ENCODE measurements at regions not wholly inside any gene's neighbourhood (a gene's known extent, or its start where the extent isn't known, plus 50 kb on each side); places are given as distances from the start of the nearest gene placed in this dataset.

DNA sequence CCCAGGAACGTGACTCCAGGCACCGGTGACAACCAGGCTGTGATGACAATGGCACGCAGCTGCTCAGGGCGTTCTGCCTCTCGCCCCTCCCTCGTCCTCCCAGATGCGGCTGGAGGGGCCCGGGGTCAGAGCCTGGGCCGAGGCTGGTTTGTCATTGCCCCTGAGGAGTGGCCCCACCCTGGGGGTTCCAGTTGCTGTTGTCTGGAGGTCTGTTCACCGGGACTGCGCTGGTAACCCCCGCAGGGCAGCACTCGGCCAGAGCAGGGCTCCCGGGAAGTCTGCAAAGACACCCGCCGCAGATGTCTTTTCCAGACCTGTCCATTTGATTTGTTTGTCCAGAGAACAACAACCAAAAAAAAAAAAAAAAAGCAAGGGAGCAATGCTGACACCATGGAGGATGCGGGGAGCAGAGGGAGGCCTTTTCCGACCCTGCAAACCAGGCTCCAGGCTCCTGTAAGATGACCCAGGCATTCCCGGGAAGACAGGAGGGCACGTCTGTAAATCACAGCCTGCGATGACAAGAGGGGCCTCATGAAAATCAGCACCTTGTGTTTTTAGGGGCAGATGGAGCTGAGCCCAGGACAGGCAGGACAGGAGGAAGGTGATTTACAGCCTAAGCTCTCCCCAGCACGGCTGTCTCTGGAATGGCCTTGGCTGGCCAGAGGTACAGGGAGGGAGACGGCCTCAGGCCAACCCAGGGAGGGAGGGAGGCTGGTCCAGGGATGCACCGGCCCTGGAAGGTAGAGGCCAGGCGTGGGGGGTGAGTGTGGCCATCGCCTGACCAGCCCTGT, 189.3 kb downstream of the ERMARD start:
- no peak overlapping the region for H3K4me3 ChIP-seq (ENCODE audit: low read depth, low read length)
- H3K9ac ChIP-seq (ENCODE audit: low read length): no peak overlapping the region
- H3K4me1 ChIP-seq (ENCODE audit: control insufficient read depth, insufficient read depth, low read length): peaks cover 6% of the 10 kb centered on the region; the same call in 1 of the 2 replicates
- no peaks in the 10 kb centered on the region for H3K36me3 ChIP-seq (ENCODE audit: control insufficient read depth, insufficient read depth, low read length)
- no peaks in the 10 kb centered on the region for H3K9me3 ChIP-seq (ENCODE audit: control insufficient read depth, insufficient read depth, low read depth, low read length)
- H3K27me3 ChIP-seq (ENCODE audit: control insufficient read depth, insufficient read depth, low read length): peaks cover 74% of the 10 kb centered on the region
- no peak overlapping the region for H3K27ac ChIP-seq (ENCODE audit: low read depth, low read length)

DNA sequence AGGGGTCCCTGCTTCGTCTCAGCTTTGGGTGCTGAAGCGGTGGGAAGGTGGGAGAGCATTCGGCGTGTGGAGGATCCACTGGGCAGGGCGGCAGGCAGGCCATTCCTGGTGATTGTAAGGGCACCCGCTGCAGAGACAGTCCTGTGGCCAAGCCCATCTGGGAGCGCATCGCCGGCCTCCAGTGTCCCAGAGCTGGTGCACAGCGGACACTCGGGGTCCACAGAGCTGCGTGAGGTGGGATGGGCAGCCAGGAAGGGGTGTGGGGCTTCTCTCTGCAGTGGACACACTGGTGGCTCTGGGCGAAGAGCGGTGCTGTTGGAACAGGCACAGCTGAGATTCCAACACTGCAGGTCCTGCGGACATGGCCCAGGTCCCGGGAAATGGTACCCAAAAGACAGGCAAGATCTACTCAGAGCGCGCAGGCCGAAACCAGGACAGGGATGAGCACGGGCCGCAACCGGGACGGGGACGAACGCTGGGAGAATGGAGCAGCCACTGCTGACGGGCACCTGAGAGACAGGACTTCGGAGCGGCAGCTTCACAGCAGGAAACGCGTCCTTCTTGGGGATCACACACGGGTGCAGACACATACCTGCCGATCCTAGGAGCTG, 188.2 kb downstream of the ERMARD start:
- H3K9ac ChIP-seq (ENCODE audit: low read length): no peak overlapping the region
- no peaks in the 10 kb centered on the region for H3K36me3 ChIP-seq (ENCODE audit: control insufficient read depth, insufficient read depth, low read length)
- H3K27ac ChIP-seq (ENCODE audit: low read depth, low read length): no peak overlapping the region
- H3K9me3 ChIP-seq (ENCODE audit: control insufficient read depth, insufficient read depth, low read depth, low read length): no peaks in the 10 kb centered on the region
- peaks cover 84% of the 10 kb centered on the region for H3K27me3 ChIP-seq (ENCODE audit: control insufficient read depth, insufficient read depth, low read length)
- H3K4me1 ChIP-seq (ENCODE audit: control insufficient read depth, insufficient read depth, low read length): peaks cover 8% of the 10 kb centered on the region; the same call in 1 of the 2 replicates
- no peak overlapping the region for H3K4me3 ChIP-seq (ENCODE audit: low read depth, low read length)

DNA sequence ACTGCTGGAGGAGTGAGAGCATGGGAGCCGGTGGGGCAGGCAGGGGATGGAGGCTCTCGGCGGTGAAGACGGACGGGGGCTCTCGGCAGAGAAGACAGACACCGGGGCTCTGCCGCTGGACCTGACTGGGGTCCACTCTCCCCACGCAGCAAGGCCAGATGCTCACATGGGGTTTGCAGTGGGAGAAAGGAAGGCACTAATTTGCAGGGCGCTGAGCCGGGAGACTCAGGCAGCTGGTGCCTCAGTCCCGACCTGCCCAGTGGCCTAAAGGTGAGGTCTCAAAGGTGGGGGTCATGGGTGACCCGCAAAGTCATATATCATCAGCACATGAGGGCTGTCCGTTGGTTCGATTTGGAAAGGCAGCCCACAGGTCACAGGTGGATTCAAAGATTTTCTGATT, 187.3 kb downstream of the ERMARD start:
- peaks cover 92% of the 10 kb centered on the region for H3K27me3 ChIP-seq (ENCODE audit: control insufficient read depth, insufficient read depth, low read length)
- no peaks in the 10 kb centered on the region for H3K9me3 ChIP-seq (ENCODE audit: control insufficient read depth, insufficient read depth, low read depth, low read length)

DNA sequence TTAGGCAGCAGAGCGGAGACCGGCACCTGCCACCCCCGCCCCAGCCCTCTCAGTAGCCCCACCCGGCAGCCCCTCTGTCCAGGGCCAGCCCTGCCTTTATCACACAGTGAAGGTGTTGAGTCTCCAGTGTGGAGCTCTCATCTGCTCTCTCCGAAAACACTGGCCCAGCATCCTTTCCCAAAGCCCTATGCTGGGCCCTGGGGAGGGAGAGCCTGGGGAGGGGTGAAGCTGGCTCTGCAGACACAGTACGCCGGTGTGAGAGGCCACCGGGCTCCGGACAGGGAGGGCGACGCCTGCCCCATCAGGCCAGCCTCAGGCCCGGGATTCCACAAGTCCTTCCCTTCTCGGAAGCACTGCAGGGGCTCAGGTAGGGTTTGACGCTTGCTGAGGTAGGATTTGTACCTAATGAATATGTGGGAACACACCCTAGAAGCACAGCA, 186.9 kb downstream of the ERMARD start:
- Histone ChIP-seq H3K4me3 (ENCODE audit: low read depth, low read length) (no peak overlapping the region), H3K9ac (ENCODE audit: low read length) (no peak overlapping the region), H3K4me1 (ENCODE audit: control insufficient read depth, insufficient read depth, low read length) (peaks cover 8% of the 10 kb centered on the region; the same call in 1 of the 2 replicates), H3K36me3 (ENCODE audit: control insufficient read depth, insufficient read depth, low read length) (no peaks in the 10 kb centered on the region), H3K9me3 (ENCODE audit: control insufficient read depth, insufficient read depth, low read depth, low read length) (no peaks in the 10 kb centered on the region), H3K27me3 (ENCODE audit: control insufficient read depth, insufficient read depth, low read length) (peaks cover 91% of the 10 kb centered on the region), H3K27ac (ENCODE audit: low read depth, low read length) (no peak overlapping the region)

More for the DNA sequence above, 187.3 kb downstream of the ERMARD start:
- Histone ChIP-seq H3K4me1 (ENCODE audit: control insufficient read depth, insufficient read depth, low read length) (peaks cover 8% of the 10 kb centered on the region; the same call in 1 of the 2 replicates), H3K9ac (ENCODE audit: low read length) (no peak overlapping the region), H3K27ac (ENCODE audit: low read depth, low read length) (no peak overlapping the region), H3K36me3 (ENCODE audit: control insufficient read depth, insufficient read depth, low read length) (no peaks in the 10 kb centered on the region), H3K4me3 (ENCODE audit: low read depth, low read length) (no peak overlapping the region)

DNA sequence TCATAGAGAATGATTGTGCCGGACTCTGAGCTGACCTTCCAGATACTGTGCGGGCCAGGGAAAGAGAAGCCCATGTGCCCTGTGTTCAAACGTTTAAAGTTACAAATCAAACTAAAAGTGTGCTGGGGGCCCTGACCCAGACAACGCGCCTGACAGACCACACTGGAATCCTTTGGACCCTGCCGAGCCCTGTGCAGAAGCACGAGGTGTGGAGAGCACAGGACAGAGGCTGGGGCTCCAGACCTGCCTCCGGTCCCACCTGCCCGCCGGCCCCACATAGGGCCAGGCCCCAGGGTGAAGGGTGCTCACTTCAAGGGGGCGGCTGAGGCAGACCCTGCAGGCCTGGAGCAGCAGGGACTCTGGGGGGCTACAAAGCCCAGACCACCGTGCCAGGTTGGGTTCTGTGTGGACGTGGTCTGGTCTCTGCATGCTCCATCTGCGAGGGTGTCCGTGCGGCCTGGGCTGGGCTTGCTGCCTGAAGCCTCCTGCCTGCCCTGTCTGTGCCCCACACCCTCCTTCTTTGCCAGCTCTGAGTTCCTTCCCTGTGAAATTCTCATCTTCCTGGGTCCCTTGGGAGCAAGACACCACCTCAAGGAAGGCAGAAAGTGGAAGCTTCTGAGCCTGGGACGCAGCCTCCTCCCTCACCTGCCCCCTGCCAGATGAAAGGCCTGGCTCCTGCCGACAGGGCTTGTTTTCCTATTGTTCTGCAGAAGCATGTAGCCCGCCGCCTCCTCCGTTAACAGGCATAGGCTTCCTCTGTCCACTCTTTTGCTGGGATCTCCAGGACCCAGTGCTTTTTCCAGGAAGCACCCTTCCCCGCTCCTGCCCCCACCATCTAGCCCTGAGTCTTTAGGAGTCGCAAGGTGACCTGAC, 186.2 kb downstream of the ERMARD start:
- H3K9ac ChIP-seq (ENCODE audit: low read length): no peak overlapping the region
- no peaks in the 10 kb centered on the region for H3K36me3 ChIP-seq (ENCODE audit: control insufficient read depth, insufficient read depth, low read length)
- H3K9me3 ChIP-seq (ENCODE audit: control insufficient read depth, insufficient read depth, low read depth, low read length): no peaks in the 10 kb centered on the region
- peaks cover 90% of the 10 kb centered on the region for H3K27me3 ChIP-seq (ENCODE audit: control insufficient read depth, insufficient read depth, low read length)
- H3K4me3 ChIP-seq (ENCODE audit: low read depth, low read length): no peak overlapping the region
- H3K4me1 ChIP-seq (ENCODE audit: control insufficient read depth, insufficient read depth, low read length): peaks cover 11% of the 10 kb centered on the region; the same call in 1 of the 2 replicates
- H3K27ac ChIP-seq (ENCODE audit: low read depth, low read length): no peak overlapping the region

DNA sequence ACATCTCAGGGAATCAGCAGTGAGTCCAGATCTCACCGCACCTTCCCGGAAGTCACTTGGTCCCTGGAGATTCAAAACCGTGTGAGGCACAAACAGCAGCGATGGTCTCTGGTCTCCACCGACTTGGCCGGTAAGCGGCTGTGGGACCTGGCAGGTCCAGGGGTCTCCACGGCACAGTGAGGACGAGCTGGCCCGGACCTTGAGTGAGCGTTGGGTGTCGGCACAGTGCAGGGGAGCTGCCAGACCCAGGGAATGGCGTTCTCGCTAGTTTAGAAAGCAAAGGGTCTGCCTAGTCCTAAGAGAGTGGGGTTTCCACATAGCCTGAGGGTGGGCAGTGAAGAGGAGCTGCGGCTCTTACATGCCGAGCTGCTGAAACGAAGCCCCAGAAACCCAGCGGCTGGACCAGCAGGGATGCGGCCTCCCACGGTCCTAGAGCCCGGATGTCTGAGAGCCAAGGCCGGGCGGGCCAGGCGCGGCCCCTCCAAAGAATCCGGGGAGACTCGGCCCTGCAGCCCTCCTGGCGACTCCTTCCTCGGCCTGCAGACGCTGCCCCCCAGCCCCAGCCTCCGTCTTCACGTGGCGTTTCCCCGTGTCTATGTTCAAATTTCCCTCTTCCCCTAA, 185.0 kb downstream of the ERMARD start:
- Histone ChIP-seq H3K4me1 (ENCODE audit: control insufficient read depth, insufficient read depth, low read length) (peaks cover 11% of the 10 kb centered on the region; the same call in 1 of the 2 replicates), H3K27me3 (ENCODE audit: control insufficient read depth, insufficient read depth, low read length) (peaks cover 81% of the 10 kb centered on the region), H3K9ac (ENCODE audit: low read length) (no peak overlapping the region), H3K9me3 (ENCODE audit: control insufficient read depth, insufficient read depth, low read depth, low read length) (no peaks in the 10 kb centered on the region), H3K4me3 (ENCODE audit: low read depth, low read length) (no peak overlapping the region), H3K27ac (ENCODE audit: low read depth, low read length) (no peak overlapping the region), H3K36me3 (ENCODE audit: control insufficient read depth, insufficient read depth, low read length) (no peaks in the 10 kb centered on the region)

DNA sequence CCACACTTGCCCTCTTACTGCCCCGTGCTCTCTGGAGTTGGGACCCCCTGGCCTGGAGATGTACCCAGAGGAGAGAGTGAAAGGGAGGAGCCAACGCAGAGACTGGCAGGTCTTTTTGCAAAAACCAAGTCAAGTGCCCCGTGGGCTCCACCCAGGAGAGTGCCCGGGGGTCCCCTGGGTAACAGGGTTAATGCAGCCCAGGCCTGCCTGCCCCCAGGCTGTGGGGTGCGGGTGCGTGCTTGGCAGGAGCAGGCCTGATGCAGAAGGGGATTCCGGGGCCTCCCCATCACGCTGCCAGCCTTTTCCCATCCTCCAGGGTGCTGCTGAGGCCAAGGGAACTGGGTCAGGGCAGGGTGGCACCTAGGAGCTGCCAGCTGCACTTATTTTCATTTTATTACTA, 184.4 kb downstream of the ERMARD start:
- H3K9me3 ChIP-seq (ENCODE audit: control insufficient read depth, insufficient read depth, low read depth, low read length): no peaks in the 10 kb centered on the region
- H3K36me3 ChIP-seq (ENCODE audit: control insufficient read depth, insufficient read depth, low read length): no peaks in the 10 kb centered on the region
- peaks cover 75% of the 10 kb centered on the region for H3K27me3 ChIP-seq (ENCODE audit: control insufficient read depth, insufficient read depth, low read length)
- no peak overlapping the region for H3K9ac ChIP-seq (ENCODE audit: low read length)
- peaks cover 11% of the 10 kb centered on the region; the same call in 1 of the 2 replicates for H3K4me1 ChIP-seq (ENCODE audit: control insufficient read depth, insufficient read depth, low read length)
- no peak overlapping the region for H3K27ac ChIP-seq (ENCODE audit: low read depth, low read length)
- H3K4me3 ChIP-seq (ENCODE audit: low read depth, low read length): no peak overlapping the region

DNA sequence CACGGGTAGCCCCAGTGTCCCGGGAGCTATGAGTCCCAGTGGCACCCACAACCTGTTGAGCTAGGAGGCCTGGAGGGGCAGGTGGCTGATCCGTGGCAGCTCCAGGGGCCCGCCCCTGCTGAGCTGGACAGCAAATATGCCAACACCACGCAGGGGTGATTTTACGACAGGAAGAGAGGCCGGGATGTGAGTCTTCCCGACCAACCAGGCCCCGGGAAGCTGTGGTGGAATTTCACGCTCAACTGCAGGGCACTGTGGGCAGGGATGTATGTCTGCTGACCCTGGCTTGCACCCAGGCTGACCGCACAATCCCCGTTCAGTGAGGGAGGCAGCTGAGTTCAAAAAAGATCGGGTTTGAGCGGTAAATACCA, 183.9 kb downstream of the ERMARD start:
- peaks cover 70% of the 10 kb centered on the region for H3K27me3 ChIP-seq (ENCODE audit: control insufficient read depth, insufficient read depth, low read length)
- H3K36me3 ChIP-seq (ENCODE audit: control insufficient read depth, insufficient read depth, low read length): no peaks in the 10 kb centered on the region
- H3K9ac ChIP-seq (ENCODE audit: low read length): no peak overlapping the region
- peaks cover 11% of the 10 kb centered on the region; the same call in 1 of the 2 replicates for H3K4me1 ChIP-seq (ENCODE audit: control insufficient read depth, insufficient read depth, low read length)
- no peak overlapping the region for H3K27ac ChIP-seq (ENCODE audit: low read depth, low read length)
- H3K4me3 ChIP-seq (ENCODE audit: low read depth, low read length): no peak overlapping the region
- no peaks in the 10 kb centered on the region for H3K9me3 ChIP-seq (ENCODE audit: control insufficient read depth, insufficient read depth, low read depth, low read length)

DNA sequence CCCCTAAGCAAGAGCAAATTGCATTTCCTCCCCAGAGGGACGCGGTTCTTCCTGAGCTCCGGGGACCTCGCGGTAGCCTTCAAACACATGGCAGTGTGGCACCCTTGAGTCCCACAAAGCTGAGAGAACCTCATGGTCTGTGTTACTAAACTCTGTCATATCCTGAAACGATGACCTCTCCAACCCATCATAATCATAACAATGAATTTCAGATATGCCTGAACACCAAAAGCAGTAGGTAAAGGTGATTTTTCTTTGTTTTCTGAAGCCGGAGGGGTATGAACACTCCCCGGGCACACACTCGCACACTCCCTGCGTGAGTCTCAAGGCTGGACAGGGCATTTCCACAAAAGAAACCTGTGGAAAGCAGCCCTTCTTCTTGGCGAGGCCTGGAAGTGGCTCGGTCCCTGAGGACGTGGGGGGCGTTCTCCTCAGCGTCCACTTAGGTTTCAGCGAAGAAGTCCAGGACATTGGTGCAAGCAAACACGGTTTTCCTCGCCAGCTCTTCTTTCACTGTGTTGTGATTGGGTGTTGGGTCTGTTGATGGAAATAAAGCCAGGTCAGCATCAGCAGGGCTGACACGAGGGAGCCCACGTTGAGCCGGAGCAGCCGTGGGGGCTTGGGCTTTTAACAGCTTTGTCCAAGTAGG, 183.4 kb downstream of the ERMARD start:
- Histone ChIP-seq H3K9ac (ENCODE audit: low read length) (no peak overlapping the region), H3K36me3 (ENCODE audit: control insufficient read depth, insufficient read depth, low read length) (no peaks in the 10 kb centered on the region), H3K27me3 (ENCODE audit: control insufficient read depth, insufficient read depth, low read length) (peaks cover 65% of the 10 kb centered on the region), H3K4me3 (ENCODE audit: low read depth, low read length) (no peak overlapping the region), H3K9me3 (ENCODE audit: control insufficient read depth, insufficient read depth, low read depth, low read length) (no peaks in the 10 kb centered on the region), H3K27ac (ENCODE audit: low read depth, low read length) (no peak overlapping the region), H3K4me1 (ENCODE audit: control insufficient read depth, insufficient read depth, low read length) (peaks cover 11% of the 10 kb centered on the region; the same call in 1 of the 2 replicates)
